GM13977 (cell line): ENCODE measurements at regions not wholly inside any gene's neighbourhood (a gene's known extent, or its start where the extent isn't known, plus 50 kb on each side); places are given as distances from the start of the nearest gene placed in this dataset.

Experiments
- DNase-seq: peaks from one replicate; pipeline ENCODE4 v3.0.0; 2012; ENCODE audit warnings: low spot score
- in situ Hi-C: fragments of 300-500 bp; cut with MboI; formaldehyde crosslinking; loops from one replicate; pipeline ENCODE4 v1.12.0; 2022; ENCODE audit warnings: low sequenced_read_pairs, low pct_unique_long_range_greater_than_20kb, mixed read lengths, inconsistent platforms; ENCODE audit not compliant: unreplicated experiment
- TF ChIP-seq, protein P1 (sequence below): IDR thresholded peaks from 2 replicates; pipeline ENCODE4 v1.5.1; 2012; ENCODE audit warnings: mild to moderate bottlenecking, control low read depth; ENCODE audit not compliant: insufficient read depth; ENCODE audit errors: extremely low read depth, missing control alignments

DNA sequence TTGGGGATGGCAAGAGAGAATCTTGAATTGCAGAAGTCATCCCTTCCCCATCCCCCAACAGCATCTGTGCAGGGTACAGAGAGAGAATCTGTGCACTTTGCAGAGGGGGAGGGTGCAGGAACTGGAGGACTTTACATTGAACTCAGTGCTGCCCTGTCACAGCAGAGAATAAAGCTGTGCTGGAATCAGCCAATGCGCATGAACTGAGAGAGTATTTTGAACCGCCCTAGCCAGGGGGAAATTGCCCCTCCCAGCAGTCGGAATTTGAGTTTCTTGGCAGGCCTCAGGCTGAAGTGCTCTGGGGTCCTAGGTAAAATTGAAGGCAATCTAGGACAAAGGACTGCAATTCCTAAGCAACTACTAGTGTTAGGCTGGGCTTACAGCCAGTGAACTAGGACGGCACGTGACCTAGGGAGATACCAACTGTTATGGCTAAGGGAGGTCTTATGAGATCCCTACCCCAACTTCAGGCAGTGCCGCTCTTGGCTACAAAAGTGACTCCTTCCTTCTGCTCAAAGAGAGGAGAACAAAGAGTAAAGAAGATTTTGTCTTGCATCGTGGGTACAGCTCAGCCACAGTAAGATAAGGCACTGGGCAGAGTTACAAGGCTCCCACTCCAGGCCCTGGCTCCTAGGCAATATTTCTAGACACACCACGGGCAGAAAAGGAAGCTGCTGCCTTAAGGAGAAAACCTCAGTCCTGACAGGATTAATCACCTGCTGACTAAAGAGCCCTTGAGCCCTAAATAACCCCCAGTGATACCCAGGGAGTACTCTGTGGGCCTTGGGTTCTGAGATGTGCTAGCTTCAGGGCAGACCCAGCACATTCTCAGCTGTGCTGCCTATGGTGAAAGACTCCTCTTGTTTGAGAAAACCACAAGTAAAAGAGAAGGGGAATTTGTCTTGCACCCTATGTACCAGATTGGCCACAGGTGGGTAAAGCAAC lies 300.5 kb upstream of the ALCAM start:
- no peak for DNase-seq
- in situ Hi-C loops: no loop called here
- TF ChIP-seq, protein P1, sequence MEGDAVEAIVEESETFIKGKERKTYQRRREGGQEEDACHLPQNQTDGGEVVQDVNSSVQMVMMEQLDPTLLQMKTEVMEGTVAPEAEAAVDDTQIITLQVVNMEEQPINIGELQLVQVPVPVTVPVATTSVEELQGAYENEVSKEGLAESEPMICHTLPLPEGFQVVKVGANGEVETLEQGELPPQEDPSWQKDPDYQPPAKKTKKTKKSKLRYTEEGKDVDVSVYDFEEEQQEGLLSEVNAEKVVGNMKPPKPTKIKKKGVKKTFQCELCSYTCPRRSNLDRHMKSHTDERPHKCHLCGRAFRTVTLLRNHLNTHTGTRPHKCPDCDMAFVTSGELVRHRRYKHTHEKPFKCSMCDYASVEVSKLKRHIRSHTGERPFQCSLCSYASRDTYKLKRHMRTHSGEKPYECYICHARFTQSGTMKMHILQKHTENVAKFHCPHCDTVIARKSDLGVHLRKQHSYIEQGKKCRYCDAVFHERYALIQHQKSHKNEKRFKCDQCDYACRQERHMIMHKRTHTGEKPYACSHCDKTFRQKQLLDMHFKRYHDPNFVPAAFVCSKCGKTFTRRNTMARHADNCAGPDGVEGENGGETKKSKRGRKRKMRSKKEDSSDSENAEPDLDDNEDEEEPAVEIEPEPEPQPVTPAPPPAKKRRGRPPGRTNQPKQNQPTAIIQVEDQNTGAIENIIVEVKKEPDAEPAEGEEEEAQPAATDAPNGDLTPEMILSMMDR: no peak

DNA sequence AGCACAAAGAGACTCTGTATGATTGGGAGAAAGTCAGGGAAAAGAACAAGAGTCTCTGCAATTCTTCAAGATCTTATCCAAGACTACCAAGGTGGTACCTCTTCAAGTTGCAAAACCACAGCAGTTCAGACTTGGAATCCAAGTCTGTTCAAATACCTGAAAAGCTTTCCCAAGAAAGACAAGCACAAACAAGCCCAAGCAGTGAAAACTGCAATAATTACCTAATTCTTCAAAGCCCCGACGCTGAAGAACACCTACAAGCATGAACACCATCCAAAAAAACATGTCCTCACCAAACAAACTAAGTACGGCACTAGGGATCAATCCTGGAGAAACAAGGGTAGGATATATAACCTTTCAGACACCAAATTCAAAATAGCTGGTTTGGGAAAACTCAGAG lies 299.3 kb upstream of the ALCAM start:
- TF ChIP-seq, protein P1: no peak
- no peak for DNase-seq
- in situ Hi-C loops: no loop called here

DNA sequence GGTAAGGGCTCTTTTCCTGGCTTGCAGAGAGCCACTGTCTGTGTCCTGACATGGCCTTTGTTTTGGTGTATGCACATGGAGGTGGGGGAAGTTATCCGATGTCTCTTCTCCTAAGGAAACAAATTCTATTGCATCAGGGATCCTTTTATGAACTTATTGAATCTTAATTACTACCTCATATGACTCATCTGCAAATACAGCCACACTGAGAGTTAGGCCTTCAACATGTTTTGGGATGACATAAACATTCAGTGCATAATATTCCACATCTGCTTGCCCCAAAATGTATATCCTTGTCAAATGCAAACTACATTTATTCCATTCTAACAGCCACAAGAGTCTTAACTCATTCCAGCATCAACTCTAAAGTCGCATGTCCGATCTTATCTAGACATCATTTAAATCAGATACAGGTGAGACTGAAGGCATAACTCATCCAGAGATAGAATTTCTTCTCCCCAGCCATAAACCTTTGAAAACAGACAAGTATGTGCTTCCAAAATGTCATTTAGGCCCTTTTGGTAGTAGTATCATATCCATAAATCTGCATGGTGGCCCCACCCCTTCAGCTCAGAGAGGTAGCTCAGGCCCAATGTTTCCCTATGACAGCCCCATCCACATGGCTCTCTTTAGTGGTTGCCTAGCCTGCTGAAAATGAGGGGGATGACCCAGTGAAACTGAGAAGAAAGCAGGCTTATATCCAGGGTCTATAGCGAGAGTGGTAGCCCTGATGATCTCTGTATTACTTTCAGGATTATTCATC lies 289.5 kb upstream of the ALCAM start:
- TF ChIP-seq, protein P1: no peak
- no peak for DNase-seq
- in situ Hi-C loops: no loop called here

DNA sequence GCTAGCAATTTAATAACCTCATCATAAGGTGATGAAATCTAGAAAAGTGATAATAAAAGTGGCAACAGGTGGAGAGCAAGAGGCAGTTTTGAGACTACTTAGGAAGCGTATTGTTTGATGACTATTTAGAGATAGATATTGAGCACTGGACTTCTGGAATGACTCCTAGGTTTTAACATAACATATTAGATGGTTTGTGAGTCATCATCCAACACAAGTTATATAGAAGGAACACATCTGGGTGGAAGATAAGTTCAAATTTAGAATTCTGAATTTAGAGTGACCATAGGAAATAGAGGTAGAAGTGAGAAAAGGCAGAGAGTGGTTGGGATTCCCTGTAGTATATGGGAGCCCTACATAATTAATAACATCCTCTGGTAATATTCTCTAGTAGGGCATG lies 282.8 kb upstream of the ALCAM start:
- TF ChIP-seq, protein P1: no peak
- DNase-seq: no peak
- in situ Hi-C loops: no loop called here

DNA sequence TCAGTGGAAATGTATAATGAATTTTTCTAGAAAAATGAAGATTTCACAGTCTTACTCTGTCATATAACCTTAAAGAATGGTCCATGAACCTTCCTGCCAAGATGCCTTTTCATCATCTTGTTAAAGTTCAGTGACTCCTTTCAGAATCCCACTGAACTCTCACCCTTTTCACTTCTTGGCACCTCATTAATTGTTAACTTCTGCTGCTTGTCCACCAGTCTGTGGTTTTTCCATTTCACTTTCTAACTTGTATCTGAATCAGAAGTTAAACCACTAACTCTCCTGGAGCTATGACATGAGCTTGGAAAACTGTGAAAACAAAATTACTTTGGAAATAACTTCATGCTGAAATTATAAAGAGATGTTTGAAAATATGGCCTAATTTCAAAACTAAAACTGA lies 281.2 kb upstream of the ALCAM start:
- no peak for DNase-seq
- TF ChIP-seq, protein P1: no peak
- in situ Hi-C loops: no loop called here

DNA sequence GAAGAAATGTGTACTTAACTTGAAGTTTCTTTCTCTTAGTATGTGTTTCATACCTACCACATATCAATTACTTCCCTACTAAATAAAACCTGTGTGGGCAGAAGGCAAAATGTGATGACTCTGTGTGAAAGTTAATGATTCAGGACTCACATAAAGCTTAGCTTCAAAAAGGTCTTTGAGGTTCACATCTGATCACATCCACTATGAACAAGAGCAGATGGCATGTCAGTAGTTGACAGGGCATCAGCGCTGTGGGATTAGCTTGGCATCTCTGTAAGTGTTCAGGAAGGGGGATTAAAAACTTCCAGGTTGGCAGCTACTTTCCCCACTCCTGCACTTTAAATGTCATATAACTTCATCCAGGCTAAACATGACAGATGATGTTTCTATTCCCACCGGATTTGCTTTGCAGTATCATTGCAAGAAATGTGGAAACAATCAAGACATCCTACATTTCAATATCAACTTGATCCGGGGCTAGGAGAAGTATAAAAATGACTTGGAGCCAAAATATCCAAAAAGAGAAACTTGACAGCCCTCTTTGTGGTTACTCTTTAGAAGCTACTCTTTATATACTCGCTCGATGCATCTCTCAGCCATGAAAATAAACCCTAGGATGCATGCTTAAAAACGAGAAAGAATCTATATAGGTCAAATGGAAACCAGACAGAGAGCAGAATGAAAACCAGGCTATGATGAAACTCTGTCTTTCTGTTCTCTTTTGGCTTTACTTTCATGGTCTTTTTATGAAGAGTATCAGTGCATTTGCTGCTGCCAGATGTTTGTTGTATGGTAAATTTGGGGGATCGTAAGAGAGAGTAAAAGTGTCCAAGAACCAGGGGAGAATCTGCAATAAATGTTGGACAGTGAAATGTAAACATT lies 273.1 kb upstream of the ALCAM start:
- TF ChIP-seq, protein P1: no peak
- DNase-seq: no peak
- in situ Hi-C loops: no loop called here
